GM23338 (cell line): ENCODE measurements at regions not wholly inside any gene's neighbourhood (a gene's known extent, or its start where the extent isn't known, plus 50 kb on each side); places are given as distances from the start of the nearest gene placed in this dataset.

Experiments
- CREB1 ChIP-seq: fragments of 250-450 bp; sonication (Bioruptor Pico); IDR thresholded peaks from 2 replicates; pipeline ENCODE4 v1.5.0; 2020; ENCODE audit warnings: low read depth, mild to moderate bottlenecking, moderate library complexity
- CTCF ChIP-seq, 2 experiments: fragments of 200-600 bp in 1 of 2; sonication (generic) in 1 of 2; conservative IDR thresholded peaks; 2 replicates each; pipeline versions ENCODE4 v1.5.1 to v1.6.1; 2016 to 2017; ENCODE audit warnings: antibody characterized with exemption in 2 of 2, low read depth in 2 of 2, mild to moderate bottlenecking in 2 of 2, moderate library complexity in 1 of 2
- ETS1 ChIP-seq: IDR thresholded peaks from 2 replicates; pipeline ENCODE4 v1.6.1; 2016; ENCODE audit warnings: antibody characterized with exemption
- EZH2 ChIP-seq: fragments of 200-600 bp; sonication (generic); IDR thresholded peaks from one replicate; pipeline ENCODE4 v1.8.0; 2017; ENCODE audit warnings: antibody characterized with exemption, mild to moderate bottlenecking, low read depth; ENCODE audit not compliant: unreplicated experiment
- EZH2phosphoT487 ChIP-seq: fragments of 200-600 bp; sonication (generic); IDR thresholded peaks from one replicate; pipeline ENCODE4 v1.8.1; 2018; ENCODE audit warnings: antibody characterized with exemption; ENCODE audit not compliant: unreplicated experiment
- JUNB ChIP-seq: IDR thresholded peaks from one replicate; pipeline ENCODE4 v1.6.1; 2016; ENCODE audit warnings: antibody characterized with exemption; ENCODE audit not compliant: unreplicated experiment
- POLR2AphosphoS5 ChIP-seq: IDR thresholded peaks from 2 replicates; pipeline ENCODE4 v1.6.1; 2016; ENCODE audit warnings: antibody characterized with exemption, low read depth
- REST ChIP-seq: IDR thresholded peaks from one replicate; pipeline ENCODE4 v1.6.1; 2018; ENCODE audit warnings: antibody characterized with exemption; ENCODE audit not compliant: unreplicated experiment
- STAT1 ChIP-seq: IDR thresholded peaks from one replicate; pipeline ENCODE4 v1.6.1; 2016; ENCODE audit warnings: antibody characterized with exemption; ENCODE audit not compliant: unreplicated experiment
- ZNF114 ChIP-seq: fragments of 250-450 bp; sonication (Bioruptor Pico); IDR thresholded peaks from 2 replicates; pipeline ENCODE4 v1.5.0; 2020; ENCODE audit warnings: mild to moderate bottlenecking, moderate library complexity
- ZNF331 ChIP-seq: fragments of 250-450 bp; sonication (Bioruptor Pico); IDR thresholded peaks from 2 replicates; pipeline ENCODE4 v1.5.0; 2020; ENCODE audit warnings: low read depth, mild to moderate bottlenecking, moderate library complexity

GRCh38 chr6:91786474-91787184 is 1199.8 kb upstream of the MAP3K7 start:
- TF ChIP-seq POLR2AphosphoS5: no peak
- TF ChIP-seq CTCF (conservative IDR thresholded peaks at IDR 0.05; ENCODE audit: low read depth in 2 of 2): no peak
- no peak for TF ChIP-seq EZH2
- TF ChIP-seq ETS1: no peak
- TF ChIP-seq EZH2phosphoT487: no peak
- TF ChIP-seq REST: no peak
- TF ChIP-seq CREB1 (CRISPR knock-in tag): no peak
- no peak for TF ChIP-seq JUNB
- no peak for TF ChIP-seq STAT1
- no peak for TF ChIP-seq ZNF331 (CRISPR knock-in tag)
- no peak for TF ChIP-seq ZNF114
